A549 (cell line): ENCODE measurements at regions not wholly inside any gene's neighbourhood (a gene's known extent, or its start where the extent isn't known, plus 50 kb on each side); places are given as distances from the start of the nearest gene placed in this dataset.

Experiments
- CBX2 ChIP-seq: fragments of 200-600 bp; sonication (generic); IDR thresholded peaks from 2 replicates; pipeline ENCODE4 v1.6.1; 2016; ENCODE audit warnings: low read depth, mild to moderate bottlenecking, borderline replicate concordance
- CHD4 ChIP-seq: fragments of 200-600 bp; sonication (generic); IDR thresholded peaks from 2 replicates; pipeline ENCODE4 v1.6.1; 2016; ENCODE audit warnings: antibody characterized with exemption, mild to moderate bottlenecking, borderline replicate concordance
- CTCF ChIP-seq: fragments of >200 bp; sonication (Bioruptor Twin); formaldehyde crosslinking; IDR thresholded peaks from 3 replicates; pipeline ENCODE4 v1.5.1; 2016
- EP300 ChIP-seq, 2 experiments: fragments of >200 bp; sonication (Bioruptor Twin); formaldehyde crosslinking; IDR thresholded peaks; 2 replicates in 1 of 2; 3 replicates in 1 of 2; pipeline ENCODE4 v1.6.1; 2016 to 2017
- HDAC2 ChIP-seq: fragments of 200-600 bp; sonication (generic); IDR thresholded peaks from 2 replicates; pipeline ENCODE4 v1.6.1; 2016
- KDM5A ChIP-seq: fragments of 200-600 bp; sonication (generic); IDR thresholded peaks from 2 replicates; pipeline ENCODE4 v1.6.1; 2016; ENCODE audit warnings: antibody characterized with exemption, mild to moderate bottlenecking
- MAZ ChIP-seq: fragments of 150-350 bp; IDR thresholded peaks from 2 replicates; pipeline ENCODE4 v1.6.1; 2014; ENCODE audit warnings: antibody characterized with exemption, low read depth, low read length, borderline replicate concordance
- POLR2A ChIP-seq: IDR thresholded peaks from 2 replicates; pipeline ENCODE4 v1.6.1; 2012; ENCODE audit warnings: mild to moderate bottlenecking, low read length
- RAD21 ChIP-seq, 2 experiments: fragments of >200 bp in 1 of 2; sonication (Bioruptor Twin) in 1 of 2; formaldehyde crosslinking in 1 of 2; IDR thresholded peaks in 1 of 2; conservative IDR thresholded peaks in 1 of 2; 2 replicates in 1 of 2; 3 replicates in 1 of 2; pipeline ENCODE4 v1.6.1; 2012 to 2018; ENCODE audit warnings: inconsistent platforms in 1 of 2
- USF2 ChIP-seq: fragments of 450-650 bp; IDR thresholded peaks from 2 replicates; pipeline ENCODE4 v1.6.1; 2014; ENCODE audit warnings: antibody characterized with exemption
- TF ChIP-seq, protein P1 (sequence below): fragments of 200-600 bp; sonication (generic); IDR thresholded peaks from 2 replicates; pipeline ENCODE4 v1.6.1; 2016; ENCODE audit warnings: antibody characterized with exemption, mild to moderate bottlenecking, moderate library complexity
- TF ChIP-seq, protein P2 (sequence below): IDR thresholded peaks from 2 replicates; pipeline ENCODE4 v1.6.1; 2012

DNA sequence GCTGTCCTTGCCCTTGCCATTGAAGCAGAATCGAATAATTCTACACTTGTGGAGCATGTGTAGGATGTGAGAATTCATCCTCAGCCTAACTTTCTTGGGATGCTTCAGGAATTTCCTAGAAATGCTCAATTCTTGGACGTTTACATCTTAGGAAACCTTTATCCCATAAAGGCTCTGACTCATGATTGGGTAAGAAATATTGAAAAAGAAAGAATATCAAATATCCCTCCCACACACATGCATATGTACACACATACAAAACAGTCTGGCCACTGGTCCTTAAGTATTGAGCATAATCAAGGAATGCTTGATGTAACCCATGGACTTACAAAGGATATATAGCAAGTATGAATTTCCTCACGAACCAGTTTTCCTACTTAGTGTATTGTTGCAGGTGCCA lies 83.9 kb upstream of the IPO9 start:
- TF ChIP-seq POLR2A (no peak), RAD21 (conservative IDR thresholded peaks at IDR 0.05 in 1 of 2, IDR thresholded peaks at IDR 0.05 in 1 of 2) (no peak), CHD4 (no peak), USF2 (no peak), EP300 (IDR thresholded peaks at IDR 0.05) (no peak), CTCF (no peak), KDM5A (no peak), MAZ (no peak), CBX2 (no peak), HDAC2 (no peak)
- TF ChIP-seq, protein P1, sequence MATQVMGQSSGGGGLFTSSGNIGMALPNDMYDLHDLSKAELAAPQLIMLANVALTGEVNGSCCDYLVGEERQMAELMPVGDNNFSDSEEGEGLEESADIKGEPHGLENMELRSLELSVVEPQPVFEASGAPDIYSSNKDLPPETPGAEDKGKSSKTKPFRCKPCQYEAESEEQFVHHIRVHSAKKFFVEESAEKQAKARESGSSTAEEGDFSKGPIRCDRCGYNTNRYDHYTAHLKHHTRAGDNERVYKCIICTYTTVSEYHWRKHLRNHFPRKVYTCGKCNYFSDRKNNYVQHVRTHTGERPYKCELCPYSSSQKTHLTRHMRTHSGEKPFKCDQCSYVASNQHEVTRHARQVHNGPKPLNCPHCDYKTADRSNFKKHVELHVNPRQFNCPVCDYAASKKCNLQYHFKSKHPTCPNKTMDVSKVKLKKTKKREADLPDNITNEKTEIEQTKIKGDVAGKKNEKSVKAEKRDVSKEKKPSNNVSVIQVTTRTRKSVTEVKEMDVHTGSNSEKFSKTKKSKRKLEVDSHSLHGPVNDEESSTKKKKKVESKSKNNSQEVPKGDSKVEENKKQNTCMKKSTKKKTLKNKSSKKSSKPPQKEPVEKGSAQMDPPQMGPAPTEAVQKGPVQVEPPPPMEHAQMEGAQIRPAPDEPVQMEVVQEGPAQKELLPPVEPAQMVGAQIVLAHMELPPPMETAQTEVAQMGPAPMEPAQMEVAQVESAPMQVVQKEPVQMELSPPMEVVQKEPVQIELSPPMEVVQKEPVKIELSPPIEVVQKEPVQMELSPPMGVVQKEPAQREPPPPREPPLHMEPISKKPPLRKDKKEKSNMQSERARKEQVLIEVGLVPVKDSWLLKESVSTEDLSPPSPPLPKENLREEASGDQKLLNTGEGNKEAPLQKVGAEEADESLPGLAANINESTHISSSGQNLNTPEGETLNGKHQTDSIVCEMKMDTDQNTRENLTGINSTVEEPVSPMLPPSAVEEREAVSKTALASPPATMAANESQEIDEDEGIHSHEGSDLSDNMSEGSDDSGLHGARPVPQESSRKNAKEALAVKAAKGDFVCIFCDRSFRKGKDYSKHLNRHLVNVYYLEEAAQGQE: no peak
- TF ChIP-seq, protein P2, sequence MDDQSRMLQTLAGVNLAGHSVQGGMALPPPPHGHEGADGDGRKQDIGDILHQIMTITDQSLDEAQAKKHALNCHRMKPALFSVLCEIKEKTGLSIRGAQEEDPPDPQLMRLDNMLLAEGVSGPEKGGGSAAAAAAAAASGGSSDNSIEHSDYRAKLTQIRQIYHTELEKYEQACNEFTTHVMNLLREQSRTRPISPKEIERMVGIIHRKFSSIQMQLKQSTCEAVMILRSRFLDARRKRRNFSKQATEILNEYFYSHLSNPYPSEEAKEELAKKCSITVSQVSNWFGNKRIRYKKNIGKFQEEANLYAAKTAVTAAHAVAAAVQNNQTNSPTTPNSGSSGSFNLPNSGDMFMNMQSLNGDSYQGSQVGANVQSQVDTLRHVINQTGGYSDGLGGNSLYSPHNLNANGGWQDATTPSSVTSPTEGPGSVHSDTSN: no peak
